SK-N-SH treated with all-trans-retinoic acid at 6 μM for 48 hours (cell line): ENCODE measurements at regions not wholly inside any gene's neighbourhood (a gene's known extent, or its start where the extent isn't known, plus 50 kb on each side); places are given as distances from the start of the nearest gene placed in this dataset.

Experiments
- ATAC-seq: fragments of 200-7000 bp; cut with Tn5 transposase; 3 replicates; pipeline ENCODE4 v1.9.1; 2020; ENCODE audit warnings: mild to moderate bottlenecking, moderate library complexity
- BACH2 ChIP-seq: fragments of 250-450 bp; sonication (Bioruptor Pico); IDR thresholded peaks from 2 replicates; pipeline ENCODE4 v1.9.0; 2021; ENCODE audit warnings: mild to moderate bottlenecking, borderline replicate concordance
- CSDC2 ChIP-seq: fragments of 250-450 bp; sonication (Bioruptor Pico); IDR thresholded peaks from 2 replicates; pipeline ENCODE4 v1.5.0; 2020; ENCODE audit warnings: mild to moderate bottlenecking, moderate library complexity
- ESRRG ChIP-seq: fragments of 250-450 bp; sonication (Bioruptor Pico); IDR thresholded peaks from 2 replicates; pipeline ENCODE4 v1.6.1; 2021; ENCODE audit warnings: mild to moderate bottlenecking
- GLIS3 ChIP-seq: fragments of 250-450 bp; sonication (Bioruptor Pico); IDR thresholded peaks from 2 replicates; pipeline ENCODE4 v1.5.0; 2020; ENCODE audit warnings: mild to moderate bottlenecking, moderate library complexity
- ISL1 ChIP-seq: fragments of 250-450 bp; sonication (Bioruptor Pico); IDR thresholded peaks from 2 replicates; pipeline ENCODE4 v2.1.2; 2022; ENCODE audit warnings: mild to moderate bottlenecking, moderate library complexity
- OSR1 ChIP-seq: fragments of 250-450 bp; sonication (Bioruptor Pico); IDR thresholded peaks from 2 replicates; pipeline ENCODE4 v1.8.0; 2022; ENCODE audit warnings: moderate library complexity, mild to moderate bottlenecking, inconsistent platforms
- POU6F1 ChIP-seq: fragments of 250-450 bp; sonication (Bioruptor Pico); IDR thresholded peaks from 2 replicates; pipeline ENCODE4 v1.8.0; 2021; ENCODE audit warnings: low read depth, mild to moderate bottlenecking, moderate library complexity, borderline replicate concordance
- PPARA ChIP-seq: fragments of 250-450 bp; sonication (Bioruptor Pico); IDR thresholded peaks from 2 replicates; pipeline ENCODE4 v1.5.0; 2020; ENCODE audit warnings: mild to moderate bottlenecking, borderline replicate concordance
- RARB ChIP-seq: fragments of 250-450 bp; sonication (Bioruptor Pico); IDR thresholded peaks from 2 replicates; pipeline ENCODE4 v1.8.0; 2021; ENCODE audit warnings: mild to moderate bottlenecking, moderate library complexity
- SNAI2 ChIP-seq: fragments of 250-450 bp; sonication (Bioruptor Pico); IDR thresholded peaks from 2 replicates; pipeline ENCODE4 v1.5.0; 2020; ENCODE audit warnings: mild to moderate bottlenecking, moderate library complexity
- TCF4 ChIP-seq: fragments of 250-450 bp; sonication (Bioruptor Pico); IDR thresholded peaks from 2 replicates; pipeline ENCODE4 v1.8.0; 2021; ENCODE audit warnings: mild to moderate bottlenecking, moderate library complexity, borderline replicate concordance
- TOX ChIP-seq: fragments of 250-450 bp; sonication (Bioruptor Pico); IDR thresholded peaks from 2 replicates; pipeline ENCODE4 v1.8.0; 2021; ENCODE audit warnings: mild to moderate bottlenecking, moderate library complexity, borderline replicate concordance
- TSHZ2 ChIP-seq: fragments of 250-450 bp; sonication (Bioruptor Pico); IDR thresholded peaks from 2 replicates; pipeline ENCODE4 v1.5.0; 2020; ENCODE audit warnings: mild to moderate bottlenecking, moderate library complexity
- ZFP3 ChIP-seq: fragments of 250-450 bp; sonication (Bioruptor Pico); IDR thresholded peaks from 2 replicates; pipeline ENCODE4 v1.5.0; 2020; ENCODE audit warnings: mild to moderate bottlenecking, moderate library complexity
- ZFP30 ChIP-seq: fragments of 450-650 bp; formaldehyde crosslinking; IDR thresholded peaks from 2 replicates; pipeline ENCODE4 v1.5.0; 2022; ENCODE audit warnings: mild to moderate bottlenecking, moderate library complexity
- ZNF565 ChIP-seq: fragments of 450-650 bp; formaldehyde crosslinking; conservative IDR thresholded peaks from 2 replicates; pipeline ENCODE4 v1.5.0; 2020; ENCODE audit warnings: low read depth, mild to moderate bottlenecking, moderate library complexity
- ZNF70 ChIP-seq: fragments of 450-650 bp; formaldehyde crosslinking; IDR thresholded peaks from 2 replicates; pipeline ENCODE4 v1.5.0; 2020; ENCODE audit warnings: mild to moderate bottlenecking, moderate library complexity
- TF ChIP-seq, protein P1 (sequence below): fragments of 250-450 bp; sonication (Bioruptor Pico); IDR thresholded peaks from 2 replicates; pipeline ENCODE4 v1.5.1; 2020; ENCODE audit warnings: low read depth, mild to moderate bottlenecking, moderate library complexity
- TF ChIP-seq, protein P2 (sequence below): fragments of 250-450 bp; sonication (Bioruptor Pico); IDR thresholded peaks from 2 replicates; pipeline ENCODE4 v1.5.1; 2021; ENCODE audit warnings: mild to moderate bottlenecking, moderate library complexity
- TF ChIP-seq, protein P3 (sequence below): fragments of 250-450 bp; sonication (Bioruptor Pico); IDR thresholded peaks from 2 replicates; pipeline ENCODE4 v1.8.0; 2020; ENCODE audit warnings: mild to moderate bottlenecking, moderate library complexity, borderline replicate concordance

DNA sequence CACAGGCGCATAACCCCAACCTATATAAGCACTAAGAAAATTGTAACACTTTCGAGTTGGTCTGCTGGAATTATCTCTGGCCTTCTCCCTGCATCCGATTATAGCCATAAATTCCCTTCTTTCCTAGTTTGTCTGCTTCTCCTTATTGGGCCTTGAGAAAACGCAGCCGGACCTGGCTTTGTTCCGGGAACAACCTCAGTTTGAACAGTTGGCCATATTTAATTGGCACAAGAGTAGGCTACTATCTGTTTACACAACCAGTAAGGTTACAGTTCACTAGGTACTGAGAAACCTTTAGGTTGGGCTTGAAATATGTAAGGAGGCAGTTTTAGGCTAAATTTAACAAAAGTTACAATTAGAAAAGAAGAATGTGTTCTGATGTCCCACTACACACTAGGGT, 176.1 kb downstream of the IPO8 start:
- no peak for TF ChIP-seq ZFP3 (CRISPR knock-in tag)
- no peak for TF ChIP-seq CSDC2 (CRISPR knock-in tag)
- TF ChIP-seq POU6F1 (CRISPR knock-in tag) = no peak
- no peak for TF ChIP-seq BACH2 (CRISPR knock-in tag)
- no peak for TF ChIP-seq RARB (CRISPR knock-in tag)
- TF ChIP-seq TCF4 (CRISPR knock-in tag) = no peak
- no peak for TF ChIP-seq SNAI2 (CRISPR knock-in tag)
- no peak for TF ChIP-seq TSHZ2
- TF ChIP-seq ZNF70 (CRISPR knock-in tag) = no peak
- TF ChIP-seq PPARA = no peak
- TF ChIP-seq ESRRG (CRISPR knock-in tag) = no peak
- TF ChIP-seq ZNF565 (CRISPR knock-in tag) = no peak
- TF ChIP-seq ZFP30 (CRISPR knock-in tag) = no peak
- TF ChIP-seq OSR1 (CRISPR knock-in tag) = no peak
- TF ChIP-seq TOX (CRISPR knock-in tag) = no peak
- no peak for TF ChIP-seq ISL1
- TF ChIP-seq, protein P1, sequence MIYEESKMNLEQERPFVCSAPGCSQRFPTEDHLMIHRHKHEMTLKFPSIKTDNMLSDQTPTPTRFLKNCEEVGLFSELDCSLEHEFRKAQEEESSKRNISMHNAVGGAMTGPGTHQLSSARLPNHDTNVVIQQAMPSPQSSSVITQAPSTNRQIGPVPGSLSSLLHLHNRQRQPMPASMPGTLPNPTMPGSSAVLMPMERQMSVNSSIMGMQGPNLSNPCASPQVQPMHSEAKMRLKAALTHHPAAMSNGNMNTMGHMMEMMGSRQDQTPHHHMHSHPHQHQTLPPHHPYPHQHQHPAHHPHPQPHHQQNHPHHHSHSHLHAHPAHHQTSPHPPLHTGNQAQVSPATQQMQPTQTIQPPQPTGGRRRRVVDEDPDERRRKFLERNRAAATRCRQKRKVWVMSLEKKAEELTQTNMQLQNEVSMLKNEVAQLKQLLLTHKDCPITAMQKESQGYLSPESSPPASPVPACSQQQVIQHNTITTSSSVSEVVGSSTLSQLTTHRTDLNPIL (CRISPR knock-in tag) = no peak
- no peak for ATAC-seq

- ATAC-seq = no peak
- TF ChIP-seq, protein P2, sequence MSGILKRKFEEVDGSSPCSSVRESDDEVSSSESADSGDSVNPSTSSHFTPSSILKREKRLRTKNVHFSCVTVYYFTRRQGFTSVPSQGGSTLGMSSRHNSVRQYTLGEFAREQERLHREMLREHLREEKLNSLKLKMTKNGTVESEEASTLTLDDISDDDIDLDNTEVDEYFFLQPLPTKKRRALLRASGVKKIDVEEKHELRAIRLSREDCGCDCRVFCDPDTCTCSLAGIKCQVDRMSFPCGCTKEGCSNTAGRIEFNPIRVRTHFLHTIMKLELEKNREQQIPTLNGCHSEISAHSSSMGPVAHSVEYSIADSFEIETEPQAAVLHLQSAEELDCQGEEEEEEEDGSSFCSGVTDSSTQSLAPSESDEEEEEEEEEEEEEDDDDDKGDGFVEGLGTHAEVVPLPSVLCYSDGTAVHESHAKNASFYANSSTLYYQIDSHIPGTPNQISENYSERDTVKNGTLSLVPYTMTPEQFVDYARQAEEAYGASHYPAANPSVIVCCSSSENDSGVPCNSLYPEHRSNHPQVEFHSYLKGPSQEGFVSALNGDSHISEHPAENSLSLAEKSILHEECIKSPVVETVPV (CRISPR knock-in tag) = no peak
- TF ChIP-seq, protein P1 (CRISPR knock-in tag) = no peak
- TF ChIP-seq ZNF565 (CRISPR knock-in tag) (no peak), TSHZ2 (no peak), TCF4 (CRISPR knock-in tag) (no peak), ISL1 (no peak), GLIS3 (CRISPR knock-in tag) (no peak), PPARA (no peak), POU6F1 (CRISPR knock-in tag) (no peak)
- TF ChIP-seq, protein P3, sequence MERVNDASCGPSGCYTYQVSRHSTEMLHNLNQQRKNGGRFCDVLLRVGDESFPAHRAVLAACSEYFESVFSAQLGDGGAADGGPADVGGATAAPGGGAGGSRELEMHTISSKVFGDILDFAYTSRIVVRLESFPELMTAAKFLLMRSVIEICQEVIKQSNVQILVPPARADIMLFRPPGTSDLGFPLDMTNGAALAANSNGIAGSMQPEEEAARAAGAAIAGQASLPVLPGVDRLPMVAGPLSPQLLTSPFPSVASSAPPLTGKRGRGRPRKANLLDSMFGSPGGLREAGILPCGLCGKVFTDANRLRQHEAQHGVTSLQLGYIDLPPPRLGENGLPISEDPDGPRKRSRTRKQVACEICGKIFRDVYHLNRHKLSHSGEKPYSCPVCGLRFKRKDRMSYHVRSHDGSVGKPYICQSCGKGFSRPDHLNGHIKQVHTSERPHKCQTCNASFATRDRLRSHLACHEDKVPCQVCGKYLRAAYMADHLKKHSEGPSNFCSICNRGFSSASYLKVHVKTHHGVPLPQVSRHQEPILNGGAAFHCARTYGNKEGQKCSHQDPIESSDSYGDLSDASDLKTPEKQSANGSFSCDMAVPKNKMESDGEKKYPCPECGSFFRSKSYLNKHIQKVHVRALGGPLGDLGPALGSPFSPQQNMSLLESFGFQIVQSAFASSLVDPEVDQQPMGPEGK (CRISPR knock-in tag) = no peak
- TF ChIP-seq, all 23 proteins: peak for 0
Observed at GRCh38 chr12:30517320-30517719, 178.3 kb downstream of the IPO8 start.
